CMK (cell line): ENCODE measurements at regions not wholly inside any gene's neighbourhood (a gene's known extent, or its start where the extent isn't known, plus 50 kb on each side); places are given as distances from the start of the nearest gene placed in this dataset.

Source experiments
- DNase-seq: peaks from one replicate; pipeline ENCODE4 v3.0.0-alpha.2; 2010; ENCODE audit warnings: low read depth

GRCh38 chr11:71310184-71310583 lies 57.8 kb upstream of the SHANK2 start:
- DNase-seq = no peak

- DNase-seq = no peak
Measured at GRCh38 chr11:71309611-71310010, 57.2 kb upstream of the SHANK2 start.

GRCh38 chr11:71309181-71309580 lies 56.8 kb upstream of the SHANK2 start:
- no peak for DNase-seq

GRCh38 chr11:71307811-71308645 lies 55.7 kb upstream of the SHANK2 start:
- DNase-seq = no peak

- no peak for DNase-seq
Measured at GRCh38 chr11:71305451-71306125, 53.2 kb upstream of the SHANK2 start.

GRCh38 chr11:71305041-71305440 lies 52.7 kb upstream of the SHANK2 start:
- no peak for DNase-seq

- DNase-seq = no peak
Measured at GRCh38 chr11:71304491-71304890, 52.1 kb upstream of the SHANK2 start.

- DNase-seq = no peak
Measured at GRCh38 chr11:71304045-71304444, 51.7 kb upstream of the SHANK2 start.

GRCh38 chr11:71302911-71303310 lies 50.5 kb upstream of the SHANK2 start:
- DNase-seq = no peak

GRCh38 chr11:71302534-71302909 lies 50.1 kb upstream of the SHANK2 start:
- no peak for DNase-seq
